Keratinocyte (primary cell): ENCODE measurements at regions not wholly inside any gene's neighbourhood (a gene's known extent, or its start where the extent isn't known, plus 50 kb on each side); places are given as distances from the start of the nearest gene placed in this dataset.
A peak's percentile ranks its signal among the peaks of the same experiment; 100 is the strongest.

ENCODE experiments used
- DNase-seq: peaks from one replicate; pipeline ENCODE4 v3.0.0-alpha.2; 2011; ENCODE audit warnings: low read depth, missing footprints, low spot score
- FAIRE-seq: peaks from 2 replicates; lab custom pipeline; 2011; peaks lifted over from hg19 to GRCh38; lab: Jason Lieb, UNC
- H2AFZ ChIP-seq: 2 replicates; pipeline ENCODE4 v1.6.0; 2012; ENCODE audit warnings: low read length, control low read depth, inconsistent platforms; ENCODE audit not compliant: control insufficient read depth
- H3K27ac ChIP-seq: 2 replicates; pipeline ENCODE4 v1.5.1; 2011; ENCODE audit warnings: low read length; ENCODE audit not compliant: control insufficient read depth, insufficient read depth
- H3K27me3 ChIP-seq: 3 replicates; pipeline ENCODE4 v1.6.0; 2011; ENCODE audit warnings: low read length; ENCODE audit not compliant: control insufficient read depth, insufficient read depth; ENCODE audit errors: extremely low read depth
- H3K36me3 ChIP-seq, 2 experiments: 2 replicates in 1 of 2; 3 replicates in 1 of 2; pipeline ENCODE4 v1.5.1; 2011; ENCODE audit warnings: low read length in 2 of 2, mild to moderate bottlenecking in 1 of 2; ENCODE audit not compliant: control insufficient read depth in 2 of 2, insufficient read depth in 2 of 2; ENCODE audit errors: extremely low read depth in 1 of 2
- H3K4me1 ChIP-seq: 3 replicates; pipeline ENCODE4 v1.5.1; 2011; ENCODE audit warnings: low read length; ENCODE audit not compliant: control insufficient read depth, insufficient read depth; ENCODE audit errors: extremely low read depth
- H3K4me2 ChIP-seq: 3 replicates; pipeline ENCODE4 v1.6.0; 2011; ENCODE audit warnings: low read depth, low read length; ENCODE audit not compliant: control insufficient read depth, insufficient read depth; ENCODE audit errors: extremely low read depth
- H3K4me3 ChIP-seq, 3 experiments: fragments of 200-600 bp in 1 of 3; sonication (generic) in 1 of 3; 2 replicates in 2 of 3; 3 replicates in 1 of 3; pipeline ENCODE4 v1.5.1; 2011 to 2016; ENCODE audit warnings: low read length in 3 of 3, mild to moderate bottlenecking in 3 of 3, control low read depth in 2 of 3, inconsistent platforms in 1 of 3, low read depth in 1 of 3, mixed read lengths in 1 of 3, mixed run types in 1 of 3, moderate library complexity in 1 of 3; ENCODE audit not compliant: control insufficient read depth in 2 of 3, insufficient read depth in 2 of 3; ENCODE audit errors: extremely low read depth in 1 of 3
- H3K79me2 ChIP-seq: 2 replicates; pipeline ENCODE4 v1.6.0; 2012; ENCODE audit warnings: low read length; ENCODE audit not compliant: control insufficient read depth, insufficient read depth
- H3K9ac ChIP-seq: 3 replicates; pipeline ENCODE4 v1.6.0; 2011; ENCODE audit warnings: low read length; ENCODE audit not compliant: control insufficient read depth, insufficient read depth; ENCODE audit errors: extremely low read depth
- H3K9me1 ChIP-seq: 3 replicates; pipeline ENCODE4 v1.6.0; 2011; ENCODE audit warnings: low read length; ENCODE audit not compliant: control insufficient read depth, insufficient read depth; ENCODE audit errors: extremely low read depth
- H3K9me3 ChIP-seq: 2 replicates; pipeline ENCODE4 v1.5.1; 2012; ENCODE audit warnings: low read depth, low read length; ENCODE audit not compliant: control insufficient read depth
- H4K20me1 ChIP-seq: 3 replicates; pipeline ENCODE4 v1.6.0; 2011; ENCODE audit warnings: low read length; ENCODE audit not compliant: control insufficient read depth, insufficient read depth; ENCODE audit errors: extremely low read depth
- CTCF ChIP-seq, 3 experiments: IDR thresholded peaks in 1 of 3; conservative IDR thresholded peaks in 1 of 3; optimal IDR thresholded peaks in 1 of 3; 2 replicates in 2 of 3; 3 replicates in 1 of 3; pipeline versions ENCODE3 to v1.5.1; 2011; ENCODE audit warnings: low read length in 3 of 3, mild to moderate bottlenecking in 3 of 3, moderate library complexity in 2 of 3, control low read depth in 1 of 3, inconsistent platforms in 1 of 3; ENCODE audit not compliant: insufficient read depth in 2 of 3; ENCODE audit errors: extremely low read depth in 1 of 3
- EZH2 ChIP-seq: IDR thresholded peaks from one replicate; pipeline ENCODE4 v1.6.1; 2012; ENCODE audit warnings: inconsistent platforms, mild to moderate bottlenecking, low read length, moderate library complexity
- dilution Hi-C: fragments of 300-500 bp; cut with MboI; formaldehyde crosslinking; loops from one replicate; pipeline ENCODE4 v1.7.0; 2020; ENCODE audit warnings: low sequenced_read_pairs; ENCODE audit not compliant: extremely low pct_ligation_motif_present

- Histone ChIP-seq H3K79me2 (no peaks in the 10 kb centered on the region), H3K4me1 (no peaks in the 10 kb centered on the region), H3K4me3 (no peak overlapping the region), H3K36me3 (no peaks in the 10 kb centered on the region), H3K9me3 (no peaks in the 10 kb centered on the region), H3K4me2 (no peak overlapping the region), H3K27me3 (peaks cover 3% of the 10 kb centered on the region), H3K9me1 (no peaks in the 10 kb centered on the region), H2AFZ (no peak overlapping the region), H3K27ac (no peak overlapping the region), H3K9ac (no peak overlapping the region), H4K20me1 (no peaks in the 10 kb centered on the region)
- dilution Hi-C loops, result no loop called here
- FAIRE-seq (no peak), DNase-seq (no peak)
- TF ChIP-seq CTCF (optimal IDR thresholded peaks at IDR 0.05 in 1 of 3, IDR thresholded peaks at IDR 0.05 in 1 of 3, conservative IDR thresholded peaks at IDR 0.05 in 1 of 3; ENCODE audit: extremely low read depth in 1 of 3, insufficient read depth in 2 of 3, low read length in 3 of 3) (no peak), EZH2 (no peak)
These were observed 103.9 kb upstream of the ACVR1 start for GRCh38 chr2:157980020-157980419.

GRCh38 chr2:157971702-157972101 is 95.6 kb upstream of the ACVR1 start:
- Histone ChIP-seq H2AFZ (no peak overlapping the region), H3K9me3 (no peaks in the 10 kb centered on the region)
- dilution Hi-C loops, result no loop called here

More at GRCh38 chr2:157971702-157972101, 95.6 kb upstream of the ACVR1 start:
- Histone ChIP-seq H3K79me2 (no peaks in the 10 kb centered on the region), H3K27ac (no peak overlapping the region), H4K20me1 (no peaks in the 10 kb centered on the region), H3K27me3 (no peaks in the 10 kb centered on the region), H3K4me2 (no peak overlapping the region), H3K9me1 (no peaks in the 10 kb centered on the region), H3K4me3 (no peak overlapping the region), H3K9ac (no peak overlapping the region), H3K4me1 (no peaks in the 10 kb centered on the region), H3K36me3 (no peaks in the 10 kb centered on the region)
- no peak for TF ChIP-seq EZH2
- TF ChIP-seq CTCF (optimal IDR thresholded peaks at IDR 0.05 in 1 of 3, IDR thresholded peaks at IDR 0.05 in 1 of 3, conservative IDR thresholded peaks at IDR 0.05 in 1 of 3; ENCODE audit: extremely low read depth in 1 of 3, insufficient read depth in 2 of 3, low read length in 3 of 3), result no peak
- DNase-seq (peak; percentile 23), FAIRE-seq (no peak)
